WTC11 (cell line): ENCODE measurements at regions not wholly inside any gene's neighbourhood (a gene's known extent, or its start where the extent isn't known, plus 50 kb on each side); places are given as distances from the start of the nearest gene placed in this dataset.
A peak's percentile ranks its signal among the peaks of the same experiment; 100 is the strongest.

Experiments used
- ATAC-seq: fragments of 200-7000 bp; cut with Tn5 transposase; 2 replicates; pipeline ENCODE4 v1.10.0; 2021; ENCODE audit warnings: mild to moderate bottlenecking, moderate library complexity
- CTCF ChIA-PET: fragments of 300-600 bp; sonication (Branson Sonifier 250); formaldehyde crosslinking; loops from one replicate; lab custom pipeline; 2021; ENCODE audit warnings: antibody characterized with exemption; lab: Charles Lee
- POLR2A ChIA-PET: fragments of 350-600 bp; sonication (Branson Sonifier 250); formaldehyde crosslinking; loops from one replicate; lab custom pipeline; 2021; ENCODE audit warnings: antibody characterized with exemption; lab: Charles Lee
- DNase-seq: peaks from one replicate; pipeline ENCODE4 v3.0.0; 2021; ENCODE audit warnings: low spot score
- H3K27ac Mint-ChIP-seq: 2 replicates; pipeline ENCODE4 v1.8.0; 2021; ENCODE audit warnings: mixed read lengths
- H3K27me3 Mint-ChIP-seq: 2 replicates; pipeline ENCODE4 v1.8.0; 2021; ENCODE audit warnings: low read depth, mild to moderate bottlenecking, moderate library complexity, mixed read lengths
- H3K36me3 Mint-ChIP-seq: 2 replicates; pipeline ENCODE4 v1.8.0; 2021; ENCODE audit warnings: mixed read lengths
- H3K4me1 Mint-ChIP-seq: 2 replicates; pipeline ENCODE4 v1.8.0; 2022; ENCODE audit warnings: mixed read lengths
- H3K4me3 Mint-ChIP-seq: 2 replicates; pipeline ENCODE4 v1.8.0; 2021; ENCODE audit warnings: mild to moderate bottlenecking, moderate library complexity, mixed read lengths
- H3K9me3 Mint-ChIP-seq: 2 replicates; pipeline ENCODE4 v1.8.0; 2021; ENCODE audit warnings: mixed read lengths
- ATF2 ChIP-seq: sonication (generic); formaldehyde crosslinking; IDR thresholded peaks from 2 replicates; pipeline ENCODE4 v1.8.1; 2022; ENCODE audit warnings: low read depth, missing genetic modification reagents, borderline replicate concordance
- ATF3 ChIP-seq: sonication (generic); formaldehyde crosslinking; conservative IDR thresholded peaks from 2 replicates; pipeline ENCODE4 v1.8.1; 2022; ENCODE audit warnings: mild to moderate bottlenecking, missing genetic modification reagents
- CREM ChIP-seq: sonication (generic); formaldehyde crosslinking; IDR thresholded peaks from 2 replicates; pipeline ENCODE4 v1.8.1; 2022; ENCODE audit warnings: mild to moderate bottlenecking, missing genetic modification reagents, moderate library complexity
- E2F5 ChIP-seq: sonication (generic); formaldehyde crosslinking; IDR thresholded peaks from 2 replicates; pipeline ENCODE4 v1.8.1; 2022; ENCODE audit warnings: mild to moderate bottlenecking, moderate library complexity, missing genetic modification reagents
- ELF4 ChIP-seq: sonication (generic); formaldehyde crosslinking; IDR thresholded peaks from 2 replicates; pipeline ENCODE4 v1.8.1; 2022; ENCODE audit warnings: low read depth, mild to moderate bottlenecking, moderate library complexity, missing genetic modification reagents
- ERG ChIP-seq: fragments of 250-450 bp; sonication (Bioruptor Pico); IDR thresholded peaks from 2 replicates; pipeline ENCODE4 v1.8.0; 2021; ENCODE audit warnings: mild to moderate bottlenecking
- FOXP4 ChIP-seq: sonication (generic); formaldehyde crosslinking; IDR thresholded peaks from 2 replicates; pipeline ENCODE4 v1.8.0; 2022; ENCODE audit warnings: mild to moderate bottlenecking, missing genetic modification reagents
- GTF2I ChIP-seq: fragments of 250-450 bp; sonication (Bioruptor Pico); conservative IDR thresholded peaks from 2 replicates; pipeline ENCODE4 v1.4.0; 2021; ENCODE audit warnings: mild to moderate bottlenecking
- HMGA2 ChIP-seq: fragments of 250-450 bp; sonication (Bioruptor Pico); IDR thresholded peaks from 2 replicates; pipeline ENCODE4 v1.4.0; 2021; ENCODE audit warnings: mild to moderate bottlenecking, moderate library complexity
- IRF1 ChIP-seq: sonication (generic); formaldehyde crosslinking; IDR thresholded peaks from 2 replicates; pipeline ENCODE4 v1.8.0; 2023; ENCODE audit warnings: missing genetic modification reagents
- JAZF1 ChIP-seq: fragments of 250-450 bp; sonication (Bioruptor Pico); IDR thresholded peaks from 2 replicates; pipeline ENCODE4 v1.9.0; 2021; ENCODE audit warnings: moderate library complexity, mild to moderate bottlenecking, inconsistent platforms
- KAT7 ChIP-seq: sonication (generic); formaldehyde crosslinking; IDR thresholded peaks from 2 replicates; pipeline ENCODE4 v1.8.1; 2023; ENCODE audit warnings: missing genetic modification reagents, mild to moderate bottlenecking, borderline replicate concordance
- MYBL2 ChIP-seq: sonication (generic); formaldehyde crosslinking; IDR thresholded peaks from 2 replicates; pipeline ENCODE4 v1.8.1; 2023; ENCODE audit warnings: mild to moderate bottlenecking, moderate library complexity, missing genetic modification reagents
- NFATC4 ChIP-seq: fragments of 250-450 bp; sonication (Bioruptor Pico); IDR thresholded peaks from 2 replicates; pipeline ENCODE4 v1.9.0; 2021; ENCODE audit warnings: mild to moderate bottlenecking
- NR2C2 ChIP-seq: sonication (generic); formaldehyde crosslinking; IDR thresholded peaks from 2 replicates; pipeline ENCODE4 v1.8.0; 2022; ENCODE audit warnings: mild to moderate bottlenecking, missing genetic modification reagents
- PREB ChIP-seq: sonication (generic); formaldehyde crosslinking; IDR thresholded peaks from 2 replicates; pipeline ENCODE4 v1.8.1; 2022; ENCODE audit warnings: mild to moderate bottlenecking, missing genetic modification reagents, moderate library complexity, borderline replicate concordance
- RORB ChIP-seq: fragments of 250-450 bp; sonication (Bioruptor Pico); IDR thresholded peaks from 2 replicates; pipeline ENCODE4 v1.9.0; 2021; ENCODE audit warnings: mild to moderate bottlenecking
- SMAD3 ChIP-seq: sonication (generic); formaldehyde crosslinking; IDR thresholded peaks from 2 replicates; pipeline ENCODE4 v1.8.0; 2022; ENCODE audit warnings: missing genetic modification reagents, mild to moderate bottlenecking, borderline replicate concordance
- TCF7 ChIP-seq: sonication (generic); formaldehyde crosslinking; IDR thresholded peaks from 2 replicates; pipeline ENCODE4 v1.8.0; 2022; ENCODE audit warnings: mild to moderate bottlenecking, low read depth, missing genetic modification reagents, moderate library complexity
- TEAD4 ChIP-seq: sonication (generic); formaldehyde crosslinking; IDR thresholded peaks from 2 replicates; pipeline ENCODE4 v1.8.0; 2022; ENCODE audit warnings: mild to moderate bottlenecking, missing genetic modification reagents
- USF2 ChIP-seq: sonication (generic); formaldehyde crosslinking; IDR thresholded peaks from 2 replicates; pipeline ENCODE4 v1.8.1; 2023; ENCODE audit warnings: mild to moderate bottlenecking, missing genetic modification reagents, moderate library complexity
- ZNF423 ChIP-seq: fragments of 250-450 bp; sonication (Bioruptor Pico); IDR thresholded peaks from 2 replicates; pipeline ENCODE4 v2.1.2; 2022; ENCODE audit warnings: mild to moderate bottlenecking, moderate library complexity
- ZNF671 ChIP-seq: fragments of 250-450 bp; sonication (Bioruptor Pico); IDR thresholded peaks from 2 replicates; pipeline ENCODE4 v1.8.0; 2021; ENCODE audit warnings: mild to moderate bottlenecking
- ZSCAN18 ChIP-seq: fragments of 250-450 bp; sonication (Bioruptor Pico); IDR thresholded peaks from 2 replicates; pipeline ENCODE4 v2.1.2; 2022; ENCODE audit warnings: mild to moderate bottlenecking, moderate library complexity

- no peak for TF ChIP-seq RORB (CRISPR knock-in tag)
- no peak for TF ChIP-seq ATF2 (CRISPR knock-in tag)
- TF ChIP-seq SMAD3 (CRISPR knock-in tag) = no peak
- no peak for TF ChIP-seq IRF1 (CRISPR knock-in tag)
- no peak for TF ChIP-seq ATF3 (CRISPR knock-in tag)
- TF ChIP-seq PREB = no peak
- no peak for TF ChIP-seq CREM (CRISPR knock-in tag)
- TF ChIP-seq FOXP4 (CRISPR knock-in tag) = no peak
- TF ChIP-seq GTF2I (CRISPR knock-in tag) = no peak
- no peak for TF ChIP-seq E2F5
- no peak for TF ChIP-seq JAZF1 (CRISPR knock-in tag)
- no peak for TF ChIP-seq ERG (CRISPR knock-in tag)
Measured at GRCh38 chr5:142486020-142486419, 161.2 kb upstream of the SPRY4 start (continued).

GRCh38 chr5:142484821-142485387 is 160.1 kb upstream of the SPRY4 start:
- ATAC-seq (peak; percentile 55), DNase-seq (no peak)
- Mint-ChIP-seq H3K9me3 (peaks cover 21% of the 10 kb centered on the region), H3K4me3 (no peak overlapping the region), H3K36me3 (peaks cover 21% of the 10 kb centered on the region), H3K27me3 (peaks cover 2% of the 10 kb centered on the region; the same call in 1 of the 2 replicates), H3K27ac (no peak overlapping the region), H3K4me1 (no peaks in the 10 kb centered on the region)
- POLR2A ChIA-PET = no interaction called here
- CTCF ChIA-PET = no interaction called here
- TF ChIP-seq NFATC4 (CRISPR knock-in tag) = no peak
- no peak for TF ChIP-seq KAT7 (CRISPR knock-in tag)
- TF ChIP-seq MYBL2 (CRISPR knock-in tag) = no peak
- no peak for TF ChIP-seq HMGA2 (CRISPR knock-in tag)
- TF ChIP-seq ERG (CRISPR knock-in tag) = no peak
- no peak for TF ChIP-seq CREM (CRISPR knock-in tag)
- TF ChIP-seq ZSCAN18 (CRISPR knock-in tag) = no peak
- TF ChIP-seq NR2C2 (CRISPR knock-in tag) = no peak
- no peak for TF ChIP-seq TEAD4 (CRISPR knock-in tag)
- TF ChIP-seq TCF7 (CRISPR knock-in tag) = no peak
- TF ChIP-seq USF2 (CRISPR knock-in tag) = no peak
- TF ChIP-seq ZNF671 (CRISPR knock-in tag) = no peak
- no peak for TF ChIP-seq ATF3 (CRISPR knock-in tag)
- TF ChIP-seq ZNF423 = no peak
- TF ChIP-seq ELF4 (CRISPR knock-in tag) = no peak
